ENCODE measurements at regions not wholly inside any gene's neighbourhood (a gene's known extent, or its start where the extent isn't known, plus 50 kb on each side); places are given as distances from the start of the nearest gene placed in this dataset.
A peak's percentile ranks its signal among the peaks of the same experiment; 100 is the strongest.

GRCh38 chr3:182490596-182491491, 302.5 kb upstream of the ATP11B start:
- ChIA-PET CTCF (interaction anchor here (1.1 to 1.6 kb wide), 3 partner anchors 20 to 1281 kb away, joined by 3 to 5 read pairs (median 5); no protein-coding TSS in a partner anchor), POLR2A (no interaction called here)
- Histone ChIP-seq H3K9ac (replicated peaks; ENCODE audit: extremely low read depth, insufficient read depth, low read length) (no peak overlapping the region), H3K4me2 (ENCODE audit: insufficient read depth, low read length) (no peak overlapping the region), H3K27me3 (ENCODE audit: control insufficient read depth in 2 of 2, insufficient read depth in 2 of 2, low read length in 2 of 2) (no peaks in the 10 kb centered on the region), H3K79me2 (ENCODE audit: control insufficient read depth, insufficient read depth, low read length) (no peaks in the 10 kb centered on the region), H4K20me1 (replicated peaks; ENCODE audit: control insufficient read depth, extremely low read depth, insufficient read depth, low read length) (no peaks in the 10 kb centered on the region), H3K27ac (ENCODE audit: insufficient read depth, low read depth, low read length) (no peak overlapping the region), H3K4me1 (ENCODE audit: control insufficient read depth, extremely low read depth, insufficient read depth, low read length) (no peaks in the 10 kb centered on the region), H3K9me3 (replicated peaks; ENCODE audit: control insufficient read depth, insufficient read depth, low read length) (no peaks in the 10 kb centered on the region), H2AFZ (ENCODE audit: low read depth, low read length) (no peak overlapping the region), H3K36me3 (ENCODE audit: control insufficient read depth in 2 of 2, extremely low read depth in 1 of 2, insufficient read depth in 2 of 2, low read length in 2 of 2) (no peaks in the 10 kb centered on the region), H3K4me3 (replicated peaks in 1 of 3; ENCODE audit: insufficient read depth in 1 of 3, low read depth in 1 of 3, low read length in 3 of 3) (no peak overlapping the region), H3K9me1 (replicated peaks; ENCODE audit: control insufficient read depth, extremely low read depth, insufficient read depth, low read length) (no peaks in the 10 kb centered on the region)
- DNase-seq (ENCODE audit: low read depth, low spot score) (peak; percentile 54), FAIRE-seq (peak; percentile 21)
- dilution Hi-C loops (cut with MboI; ENCODE audit: extremely low pct_ligation_motif_present, low sequenced_read_pairs): no loop called here
- intact Hi-C loops (cut with micrococcal nuclease): loop anchor here (1.0 to 5.0 kb wide), 2 partner anchors 782 to 1279 kb away; no protein-coding TSS in a partner anchor
- no TSS peak for BruUV-seq (replicated peaks)
- TF ChIP-seq CTCF (IDR thresholded peaks at IDR 0.05; ENCODE audit: extremely low read depth in 1 of 2, insufficient read depth in 1 of 2, low read depth in 1 of 2, low read length in 2 of 2) (peak; percentile 24 to 36), MYC (IDR thresholded peaks at IDR 0.05; ENCODE audit: low read depth, low read length) (no peak), POLR2A (IDR thresholded peaks at IDR 0.05; ENCODE audit: low read depth, low read length) (no peak)

GRCh38 chr3:182491577-182491976, 301.7 kb upstream of the ATP11B start:
- Histone ChIP-seq H3K4me1 (ENCODE audit: control insufficient read depth, extremely low read depth, insufficient read depth, low read length) (no peaks in the 10 kb centered on the region), H3K9me1 (replicated peaks; ENCODE audit: control insufficient read depth, extremely low read depth, insufficient read depth, low read length) (no peaks in the 10 kb centered on the region), H3K79me2 (ENCODE audit: control insufficient read depth, insufficient read depth, low read length) (no peaks in the 10 kb centered on the region), H3K9me3 (replicated peaks; ENCODE audit: control insufficient read depth, insufficient read depth, low read length) (no peaks in the 10 kb centered on the region), H3K36me3 (ENCODE audit: control insufficient read depth in 2 of 2, extremely low read depth in 1 of 2, insufficient read depth in 2 of 2, low read length in 2 of 2) (no peaks in the 10 kb centered on the region), H2AFZ (ENCODE audit: low read depth, low read length) (no peak overlapping the region), H3K9ac (replicated peaks; ENCODE audit: extremely low read depth, insufficient read depth, low read length) (no peak overlapping the region), H3K4me2 (ENCODE audit: insufficient read depth, low read length) (no peak overlapping the region), H4K20me1 (replicated peaks; ENCODE audit: control insufficient read depth, extremely low read depth, insufficient read depth, low read length) (no peaks in the 10 kb centered on the region), H3K27ac (ENCODE audit: insufficient read depth, low read depth, low read length) (no peak overlapping the region), H3K27me3 (ENCODE audit: control insufficient read depth in 2 of 2, insufficient read depth in 2 of 2, low read length in 2 of 2) (no peaks in the 10 kb centered on the region), H3K4me3 (replicated peaks in 1 of 3; ENCODE audit: insufficient read depth in 1 of 3, low read depth in 1 of 3, low read length in 3 of 3) (no peak overlapping the region)
- FAIRE-seq: no peak
- intact Hi-C loops (cut with micrococcal nuclease): loop anchor here (5.0 kb wide), 1 partner anchor 1279 kb away; no protein-coding TSS in a partner anchor
- POLR2A ChIA-PET: no interaction called here
- BruUV-seq (replicated peaks): no TSS peak
- CTCF ChIA-PET: interaction anchor here (1.3 to 1.6 kb wide), 2 partner anchors 59 to 1282 kb away, joined by 5 read pairs; no protein-coding TSS in a partner anchor
- no peak for DNase-seq (ENCODE audit: low read depth, low spot score)
- dilution Hi-C loops (cut with MboI; ENCODE audit: extremely low pct_ligation_motif_present, low sequenced_read_pairs): no loop called here
- TF ChIP-seq EZH2 (IDR thresholded peaks at IDR 0.05; ENCODE audit: borderline replicate concordance, low read depth, low read length, severe bottlenecking) (no peak), JUN (IDR thresholded peaks at IDR 0.05; ENCODE audit: borderline replicate concordance, insufficient read depth, insufficient read length, low read depth) (no peak), MYC (IDR thresholded peaks at IDR 0.05; ENCODE audit: low read depth, low read length) (no peak), POLR2A (IDR thresholded peaks at IDR 0.05; ENCODE audit: low read depth, low read length) (no peak), GATA2 (IDR thresholded peaks at IDR 0.05; ENCODE audit: insufficient read depth, insufficient read length, low read depth, low read length) (no peak), MAX (IDR thresholded peaks at IDR 0.05; ENCODE audit: insufficient read depth, insufficient read length) (no peak), CTCF (IDR thresholded peaks at IDR 0.05; ENCODE audit: extremely low read depth in 1 of 2, insufficient read depth in 1 of 2, low read depth in 1 of 2, low read length in 2 of 2) (no peak), FOS (IDR thresholded peaks at IDR 0.05; ENCODE audit: borderline replicate concordance, insufficient read depth, low read length) (no peak), POLR2AphosphoS5 (IDR thresholded peaks at IDR 0.05; ENCODE audit: insufficient read depth, low read depth, low read length) (no peak)
